A549 (cell line): ENCODE measurements at regions not wholly inside any gene's neighbourhood (a gene's known extent, or its start where the extent isn't known, plus 50 kb on each side); places are given as distances from the start of the nearest gene placed in this dataset.

ENCODE experiments used
- ATAC-seq, 2 experiments: fragments of 200-7000 bp in 1 of 2; fragments of >200 bp in 1 of 2; cut with Nextera tagmentation in 1 of 2; cut with Tn5 transposase in 1 of 2; 3 replicates each; pipeline versions ENCODE4 v1.8.0 to v1.9.1; 2018 to 2020; ENCODE audit warnings: mild to moderate bottlenecking in 1 of 2, moderate library complexity in 1 of 2
- CTCF ChIA-PET: fragments of 300-600 bp; sonication (Branson Sonifier 250); formaldehyde crosslinking; extraction: SDS; loops from one replicate; lab custom pipeline; 2021; ENCODE audit warnings: antibody characterized with exemption, inconsistent platforms; lab: Yijun Ruan, JAX
- POLR2A ChIA-PET: fragments of 350-600 bp; formaldehyde crosslinking; extraction: SDS; loops from one replicate; lab custom pipeline; 2021; ENCODE audit warnings: antibody characterized with exemption, inconsistent platforms; lab: Yijun Ruan, JAX
- DNase-seq, 2 experiments: peaks; one replicate each; pipeline versions ENCODE4 v3.0.0 to v3.0.0-alpha.2; 2011 to 2016; ENCODE audit warnings: low read depth in 1 of 2, low spot score in 1 of 2
- FAIRE-seq: peaks from 2 replicates; lab custom pipeline; 2011; peaks lifted over from hg19 to GRCh38; lab: Jason Lieb, UNC
- H3K27ac ChIP-seq, 2 experiments: fragments of >200 bp; sonication (Bioruptor Twin); formaldehyde crosslinking; 3 replicates each; pipeline ENCODE4 v1.5.1; 2016 to 2017
- H3K4me1 ChIP-seq: fragments of >200 bp; sonication (Bioruptor Twin); formaldehyde crosslinking; 3 replicates; pipeline ENCODE4 v1.6.1; 2016
- H3K4me2 ChIP-seq: fragments of >200 bp; sonication (Bioruptor Twin); formaldehyde crosslinking; 3 replicates; pipeline ENCODE4 v1.6.1; 2016
- H3K4me3 ChIP-seq: fragments of >200 bp; sonication (Bioruptor Twin); formaldehyde crosslinking; 3 replicates; pipeline ENCODE4 v1.5.1; 2016
- H3K9me3 ChIP-seq: fragments of >200 bp; sonication (Bioruptor Twin); formaldehyde crosslinking; 3 replicates; pipeline ENCODE4 v1.6.1; 2016
- BHLHE40 ChIP-seq: IDR thresholded peaks from 2 replicates; pipeline ENCODE4 v1.6.1; 2012; ENCODE audit warnings: low read depth, low read length, inconsistent platforms
- ELK1 ChIP-seq: fragments of 150-350 bp; IDR thresholded peaks from 2 replicates; pipeline ENCODE4 v1.6.1; 2014; ENCODE audit warnings: low read depth, mild to moderate bottlenecking, low read length
- HEYL ChIP-seq: fragments of 250-450 bp; sonication (Bioruptor Pico); IDR thresholded peaks from 2 replicates; pipeline ENCODE4 v1.8.0; 2021; ENCODE audit warnings: mild to moderate bottlenecking, moderate library complexity
- HOXA7 ChIP-seq: fragments of 250-450 bp; sonication (Bioruptor Pico); IDR thresholded peaks from 2 replicates; pipeline ENCODE4 v1.5.0; 2020; ENCODE audit warnings: mild to moderate bottlenecking, moderate library complexity
- HOXB13 ChIP-seq: fragments of 250-450 bp; sonication (Bioruptor Pico); IDR thresholded peaks from 2 replicates; pipeline ENCODE4 v1.5.0; 2020; ENCODE audit warnings: low read depth, mild to moderate bottlenecking, moderate library complexity
- HOXB5 ChIP-seq: fragments of 250-450 bp; sonication (Bioruptor Pico); IDR thresholded peaks from 2 replicates; pipeline ENCODE4 v1.5.0; 2020; ENCODE audit warnings: mild to moderate bottlenecking, moderate library complexity
- KDM5A ChIP-seq: fragments of 200-600 bp; sonication (generic); IDR thresholded peaks from 2 replicates; pipeline ENCODE4 v1.6.1; 2016; ENCODE audit warnings: antibody characterized with exemption, mild to moderate bottlenecking
- MAX ChIP-seq: IDR thresholded peaks from 2 replicates; pipeline ENCODE4 v1.6.1; 2012
- MYC ChIP-seq: IDR thresholded peaks from 2 replicates; pipeline ENCODE4 v1.6.1; 2012; ENCODE audit warnings: mild to moderate bottlenecking, inconsistent platforms, low read length, improper control_type of control experiment, borderline replicate concordance
- NFE2L2 ChIP-seq: fragments of 150-350 bp; conservative IDR thresholded peaks from 2 replicates; pipeline ENCODE4 v1.6.1; 2014; ENCODE audit warnings: low read length
- NPAS2 ChIP-seq: fragments of 250-450 bp; sonication (Bioruptor Pico); IDR thresholded peaks from 2 replicates; pipeline ENCODE4 v1.8.0; 2022; ENCODE audit warnings: mild to moderate bottlenecking, moderate library complexity, borderline replicate concordance
- PBX3 ChIP-seq: IDR thresholded peaks from 2 replicates; pipeline ENCODE4 v1.6.1; 2012
- POLR2A ChIP-seq: IDR thresholded peaks from 2 replicates; pipeline ENCODE4 v1.6.1; 2012; ENCODE audit warnings: mild to moderate bottlenecking, low read length
- SMC3 ChIP-seq: fragments of >200 bp; sonication (Bioruptor Twin); formaldehyde crosslinking; IDR thresholded peaks from 3 replicates; pipeline ENCODE4 v1.6.1; 2018; ENCODE audit warnings: inconsistent platforms
- SREBF2 ChIP-seq: fragments of 450-650 bp; IDR thresholded peaks from 2 replicates; pipeline ENCODE4 v1.6.1; 2014; ENCODE audit warnings: mild to moderate bottlenecking, moderate library complexity
- TP53 ChIP-seq: fragments of 250-450 bp; sonication (Bioruptor Pico); IDR thresholded peaks from 2 replicates; pipeline ENCODE4 v1.5.0; 2021; ENCODE audit warnings: mild to moderate bottlenecking, moderate library complexity
- USF2 ChIP-seq: fragments of 450-650 bp; IDR thresholded peaks from 2 replicates; pipeline ENCODE4 v1.6.1; 2014; ENCODE audit warnings: antibody characterized with exemption
- ZC3H11A ChIP-seq: fragments of 450-650 bp; IDR thresholded peaks from 2 replicates; pipeline ENCODE4 v1.6.1; 2014; ENCODE audit warnings: antibody characterized with exemption, mild to moderate bottlenecking
- ZNF302 ChIP-seq: fragments of 250-450 bp; sonication (Bioruptor Pico); IDR thresholded peaks from 2 replicates; pipeline ENCODE4 v1.9.0; 2021; ENCODE audit warnings: inconsistent platforms, mild to moderate bottlenecking, moderate library complexity
- WGBS: methylation state at CpG from one replicate; pipeline ENCODE4 v1.1.6; 2017; ENCODE audit errors: missing lambda C conversion rate; 5-methylcytosine and 5-hydroxymethylcytosine counted together

- FAIRE-seq (no peak), DNase-seq (no peak), ATAC-seq (no peak)
- ChIA-PET CTCF (no interaction called here), POLR2A (no interaction called here)
- H3K4me3 ChIP-seq: no peak overlapping the region
- 67% methylated on average over 2 of the region's 2 CpGs for WGBS
- H3K9me3 ChIP-seq: 0 out of 3 replicates have a peak, but pooled peaks cover 3% of the 10 kb centered on the region
- no peak for TF ChIP-seq SREBF2
- no peak for TF ChIP-seq NPAS2 (CRISPR knock-in tag)
- no peak for TF ChIP-seq POLR2A
- TF ChIP-seq BHLHE40: no peak
- no peak for TF ChIP-seq ZC3H11A
- no peak for TF ChIP-seq USF2
- no peak for TF ChIP-seq HEYL (CRISPR knock-in tag)
- TF ChIP-seq HOXB13 (CRISPR knock-in tag): no peak
- TF ChIP-seq SMC3: no peak
- TF ChIP-seq HOXB5 (CRISPR knock-in tag): no peak
- no peak for TF ChIP-seq MYC
- TF ChIP-seq PBX3: no peak
- no peak overlapping the region for H3K27ac ChIP-seq
- H3K4me2 ChIP-seq: no peak overlapping the region
- H3K4me1 ChIP-seq: peaks cover 32% of the 10 kb centered on the region
These were observed 632.6 kb upstream of the WWC1 start for GRCh38 chr5:167658889-167659288.

GRCh38 chr5:167661605-167662004 lies 629.8 kb upstream of the WWC1 start:
- FAIRE-seq: no peak
- ChIA-PET POLR2A (no interaction called here), CTCF (interaction anchor here (0.9 kb wide), 1 partner anchor 18 kb away, joined by 3 read pairs; no protein-coding TSS in a partner anchor)
- WGBS: 89% methylated on average over 3 of the region's 3 CpGs
- H3K4me3 ChIP-seq: no peak overlapping the region
- H3K27ac ChIP-seq: no peak overlapping the region
- H3K4me2 ChIP-seq: no peak overlapping the region
- DNase-seq: no peak
- no peak for ATAC-seq
- peaks cover 21% of the 10 kb centered on the region for H3K4me1 ChIP-seq
- H3K9me3 ChIP-seq: no peaks in the 10 kb centered on the region
- TF ChIP-seq NPAS2 (CRISPR knock-in tag) (no peak), HOXA7 (CRISPR knock-in tag) (no peak), TP53 (CRISPR knock-in tag) (no peak), NFE2L2 (no peak), ZNF302 (CRISPR knock-in tag) (no peak), PBX3 (no peak)

GRCh38 chr5:167664222-167664804 lies 627.1 kb upstream of the WWC1 start:
- no peak for TF ChIP-seq MAX
- no peak for TF ChIP-seq TP53 (CRISPR knock-in tag)
- no peak for TF ChIP-seq MYC
- TF ChIP-seq ELK1: no peak
- no peak for TF ChIP-seq KDM5A
- 96% methylated on average over 3 of the region's 3 CpGs for whole genome bisulfite sequencing
- DNase-seq (no peak), FAIRE-seq (no peak), ATAC-seq (no peak)
- ChIA-PET CTCF (no interaction called here), POLR2A (no interaction called here)
- Histone ChIP-seq H3K4me1 (peaks cover 12% of the 10 kb centered on the region), H3K4me3 (no peak overlapping the region), H3K4me2 (no peak overlapping the region), H3K9me3 (no peaks in the 10 kb centered on the region), H3K27ac (0 out of 6 replicates have a peak overlapping the region, but pooled peaks of 1 of the 2 experiments have one; percentile 2)
